Neural progenitor cell (in vitro differentiated cells): ENCODE measurements at regions not wholly inside any gene's neighbourhood (a gene's known extent, or its start where the extent isn't known, plus 50 kb on each side); places are given as distances from the start of the nearest gene placed in this dataset.
A peak's percentile ranks its signal among the peaks of the same experiment; 100 is the strongest.

Experiments
- DNase-seq: peaks from one replicate; pipeline ENCODE4 v3.0.0-alpha.2; 2016; ENCODE audit warnings: low spot score
- H2AFZ ChIP-seq: fragments of 200-600 bp; sonication (generic); replicated peaks from 2 replicates; pipeline ENCODE4 v1.6.1; 2016; ENCODE audit warnings: antibody characterized with exemption
- H3F3A ChIP-seq: fragments of 200-600 bp; sonication (generic); 2 replicates; pipeline ENCODE4 v1.6.1; 2016; ENCODE audit warnings: antibody characterized with exemption, low read depth
- H3K27ac ChIP-seq: fragments of 200-600 bp; sonication (generic); 2 replicates; pipeline ENCODE4 v1.5.1; 2016; ENCODE audit warnings: mild to moderate bottlenecking
- H3K27me3 ChIP-seq: fragments of 200-600 bp; sonication (generic); 2 replicates; pipeline ENCODE4 v1.6.1; 2016; ENCODE audit warnings: mild to moderate bottlenecking, moderate library complexity
- H3K36me3 ChIP-seq: fragments of 200-600 bp; sonication (generic); 2 replicates; pipeline ENCODE4 v1.5.1; 2016
- H3K4me1 ChIP-seq: fragments of 200-600 bp; sonication (generic); 2 replicates; pipeline ENCODE4 v1.6.1; 2016; ENCODE audit warnings: mixed run types
- H3K4me2 ChIP-seq: fragments of 200-600 bp; sonication (generic); 2 replicates; pipeline ENCODE4 v1.6.1; 2016
- H3K4me3 ChIP-seq: fragments of 200-600 bp; sonication (generic); 2 replicates; pipeline ENCODE4 v1.5.1; 2016
- H3K79me2 ChIP-seq: fragments of 200-600 bp; sonication (generic); 2 replicates; pipeline ENCODE4 v1.6.1; 2016; ENCODE audit warnings: low read depth
- H3K9ac ChIP-seq: fragments of 200-600 bp; sonication (generic); 2 replicates; pipeline ENCODE4 v1.6.1; 2016
- H3K9me3 ChIP-seq: fragments of 200-600 bp; sonication (generic); 2 replicates; pipeline ENCODE4 v1.5.1; 2016; ENCODE audit warnings: low read depth
- H4K20me1 ChIP-seq: fragments of 200-600 bp; sonication (generic); 2 replicates; pipeline ENCODE4 v1.6.1; 2016; ENCODE audit warnings: low read depth
- H3K27ac Mint-ChIP-seq: 3 replicates; pipeline ENCODE4 v1.8.0; 2021; ENCODE audit warnings: mixed read lengths
- H3K27me3 Mint-ChIP-seq: 2 replicates; pipeline ENCODE4 v1.8.0; 2022; ENCODE audit warnings: low read depth, mild to moderate bottlenecking, inconsistent platforms, moderate library complexity, mixed read lengths; ENCODE audit not compliant: insufficient read depth
- H3K36me3 Mint-ChIP-seq: 3 replicates; pipeline ENCODE4 v1.8.0; 2021; ENCODE audit warnings: mixed read lengths
- H3K4me1 Mint-ChIP-seq: 3 replicates; pipeline ENCODE4 v1.8.0; 2021; ENCODE audit warnings: mixed read lengths
- H3K4me3 Mint-ChIP-seq: 3 replicates; pipeline ENCODE4 v1.8.0; 2021; ENCODE audit warnings: mild to moderate bottlenecking, moderate library complexity, mixed read lengths
- H3K9me3 Mint-ChIP-seq: 3 replicates; pipeline ENCODE4 v1.8.0; 2020; ENCODE audit warnings: mixed read lengths
- CTCF ChIP-seq: fragments of 200-600 bp; sonication (generic); IDR thresholded peaks from 2 replicates; pipeline ENCODE4 v1.5.1; 2017; ENCODE audit warnings: antibody characterized with exemption, mild to moderate bottlenecking
- EZH2 ChIP-seq: fragments of 200-600 bp; sonication (generic); IDR thresholded peaks from 2 replicates; pipeline ENCODE4 v1.6.1; 2017; ENCODE audit warnings: antibody characterized with exemption, mild to moderate bottlenecking, moderate library complexity
- EZH2phosphoT487 ChIP-seq: fragments of 200-600 bp; sonication (generic); IDR thresholded peaks from 2 replicates; pipeline ENCODE4 v1.6.1; 2017; ENCODE audit warnings: antibody characterized with exemption

GRCh38 chr17:77749321-77749751 lies 209.2 kb upstream of the TNRC6C start:
- Histone ChIP-seq H4K20me1 (no peaks in the 10 kb centered on the region), H2AFZ (no peak overlapping the region), H3K27ac (no peak overlapping the region), H3K9ac (no peak overlapping the region), H3K9me3 (no peaks in the 10 kb centered on the region), H3K79me2 (no peaks in the 10 kb centered on the region), H3K4me1 (peaks cover 45% of the 10 kb centered on the region), H3F3A (peaks cover 34% of the 10 kb centered on the region), H3K4me3 (no peak overlapping the region), H3K27me3 (no peaks in the 10 kb centered on the region), H3K36me3 (no peaks in the 10 kb centered on the region), H3K4me2 (no peak overlapping the region)
- H3K27me3 Mint-ChIP-seq: peaks cover 13% of the 10 kb centered on the region
- H3K27ac Mint-ChIP-seq: peak overlapping the region; percentile 91
- no peak for TF ChIP-seq CTCF
- TF ChIP-seq EZH2: no peak
- no peak for TF ChIP-seq EZH2phosphoT487
- H3K4me1 Mint-ChIP-seq: peaks cover 45% of the 10 kb centered on the region
- peaks cover 5% of the 10 kb centered on the region for H3K36me3 Mint-ChIP-seq
- H3K4me3 Mint-ChIP-seq: no peak overlapping the region
- H3K9me3 Mint-ChIP-seq: peaks cover 20% of the 10 kb centered on the region
- DNase-seq: no peak

GRCh38 chr17:77749989-77750388 lies 208.5 kb upstream of the TNRC6C start:
- TF ChIP-seq EZH2phosphoT487: no peak
- TF ChIP-seq EZH2: no peak
- Mint-ChIP-seq H3K4me3 (no peak overlapping the region), H3K27me3 (peaks cover 13% of the 10 kb centered on the region), H3K27ac (peak overlapping the region; percentile 75), H3K9me3 (peaks cover 22% of the 10 kb centered on the region), H3K4me1 (peaks cover 41% of the 10 kb centered on the region), H3K36me3 (peaks cover 5% of the 10 kb centered on the region)
- H3K36me3 ChIP-seq: no peaks in the 10 kb centered on the region
- H3K9ac ChIP-seq: no peak overlapping the region
- peak overlapping the region; percentile 40 for H2AFZ ChIP-seq
- H3K79me2 ChIP-seq: no peaks in the 10 kb centered on the region
- H3K4me1 ChIP-seq: peaks cover 44% of the 10 kb centered on the region
- no peak for DNase-seq
- no peaks in the 10 kb centered on the region for H3K27me3 ChIP-seq
- no peaks in the 10 kb centered on the region for H3K9me3 ChIP-seq
- peaks cover 34% of the 10 kb centered on the region for H3F3A ChIP-seq
- no peaks in the 10 kb centered on the region for H4K20me1 ChIP-seq
- no peak overlapping the region for H3K4me2 ChIP-seq
- H3K27ac ChIP-seq: no peak overlapping the region
- H3K4me3 ChIP-seq: no peak overlapping the region

GRCh38 chr17:77750427-77751043 lies 208.0 kb upstream of the TNRC6C start:
- H3K27ac Mint-ChIP-seq: no peak overlapping the region
- H3K9me3 ChIP-seq: no peaks in the 10 kb centered on the region
- H3K4me3 ChIP-seq: no peak overlapping the region
- H3K4me1 Mint-ChIP-seq: peaks cover 38% of the 10 kb centered on the region
- no peaks in the 10 kb centered on the region for H3K79me2 ChIP-seq
- no peak for DNase-seq
- H3K36me3 Mint-ChIP-seq: peaks cover 3% of the 10 kb centered on the region
- peaks cover 44% of the 10 kb centered on the region for H3K4me1 ChIP-seq
- H3K27me3 Mint-ChIP-seq: peaks cover 11% of the 10 kb centered on the region
- no peak overlapping the region for H3K27ac ChIP-seq
- no peaks in the 10 kb centered on the region for H4K20me1 ChIP-seq
- no peak overlapping the region for H2AFZ ChIP-seq
- peaks cover 17% of the 10 kb centered on the region for H3K9me3 Mint-ChIP-seq
- no peak overlapping the region for H3K4me2 ChIP-seq
- no peak for TF ChIP-seq CTCF
- TF ChIP-seq EZH2: no peak
- no peak for TF ChIP-seq EZH2phosphoT487
- no peak overlapping the region for H3K9ac ChIP-seq
- no peak overlapping the region for H3K4me3 Mint-ChIP-seq
- no peaks in the 10 kb centered on the region for H3K27me3 ChIP-seq
- H3F3A ChIP-seq: peaks cover 34% of the 10 kb centered on the region
- no peaks in the 10 kb centered on the region for H3K36me3 ChIP-seq

GRCh38 chr17:77753246-77753645 lies 205.3 kb upstream of the TNRC6C start:
- TF ChIP-seq CTCF: no peak
- no peak for TF ChIP-seq EZH2phosphoT487
- no peak for TF ChIP-seq EZH2
- no peak overlapping the region for H2AFZ ChIP-seq
- Mint-ChIP-seq H3K4me1 (peaks cover 20% of the 10 kb centered on the region), H3K27me3 (peaks cover 5% of the 10 kb centered on the region), H3K9me3 (peaks cover 9% of the 10 kb centered on the region), H3K36me3 (no peaks in the 10 kb centered on the region), H3K27ac (no peak overlapping the region), H3K4me3 (no peak overlapping the region)
- H3K79me2 ChIP-seq: no peaks in the 10 kb centered on the region
- H3K9ac ChIP-seq: no peak overlapping the region
- no peak overlapping the region for H3K27ac ChIP-seq
- H4K20me1 ChIP-seq: no peaks in the 10 kb centered on the region
- H3K36me3 ChIP-seq: no peaks in the 10 kb centered on the region
- H3K4me3 ChIP-seq: no peak overlapping the region
- H3K9me3 ChIP-seq: no peaks in the 10 kb centered on the region
- peaks cover 13% of the 10 kb centered on the region for H3F3A ChIP-seq
- no peak for DNase-seq
- H3K27me3 ChIP-seq: no peaks in the 10 kb centered on the region
- no peak overlapping the region for H3K4me2 ChIP-seq
- peaks cover 32% of the 10 kb centered on the region for H3K4me1 ChIP-seq
